ENCODE measurements at regions not wholly inside any gene's neighbourhood (a gene's known extent, or its start where the extent isn't known, plus 50 kb on each side); places are given as distances from the start of the nearest gene placed in this dataset.

DNA sequence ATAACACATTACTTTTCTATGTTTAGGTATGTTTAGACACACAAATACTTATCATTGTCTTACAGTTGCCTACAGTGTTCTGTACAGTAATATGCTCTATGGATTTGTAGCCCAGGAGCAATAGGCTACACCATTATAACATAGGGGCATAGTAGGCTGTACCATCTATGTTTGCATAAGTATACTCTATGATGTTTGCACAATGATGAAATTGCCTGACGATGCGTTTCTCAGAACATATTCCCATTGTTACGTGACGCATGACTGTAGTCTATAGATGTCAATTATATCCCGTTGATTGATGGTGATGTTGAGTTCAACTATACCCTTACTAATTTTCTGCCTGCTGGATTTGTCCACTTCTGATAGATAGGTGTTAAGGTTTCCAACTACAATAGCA is 139.4 kb upstream of the PFN2 start:
- TF ChIP-seq, protein P1, sequence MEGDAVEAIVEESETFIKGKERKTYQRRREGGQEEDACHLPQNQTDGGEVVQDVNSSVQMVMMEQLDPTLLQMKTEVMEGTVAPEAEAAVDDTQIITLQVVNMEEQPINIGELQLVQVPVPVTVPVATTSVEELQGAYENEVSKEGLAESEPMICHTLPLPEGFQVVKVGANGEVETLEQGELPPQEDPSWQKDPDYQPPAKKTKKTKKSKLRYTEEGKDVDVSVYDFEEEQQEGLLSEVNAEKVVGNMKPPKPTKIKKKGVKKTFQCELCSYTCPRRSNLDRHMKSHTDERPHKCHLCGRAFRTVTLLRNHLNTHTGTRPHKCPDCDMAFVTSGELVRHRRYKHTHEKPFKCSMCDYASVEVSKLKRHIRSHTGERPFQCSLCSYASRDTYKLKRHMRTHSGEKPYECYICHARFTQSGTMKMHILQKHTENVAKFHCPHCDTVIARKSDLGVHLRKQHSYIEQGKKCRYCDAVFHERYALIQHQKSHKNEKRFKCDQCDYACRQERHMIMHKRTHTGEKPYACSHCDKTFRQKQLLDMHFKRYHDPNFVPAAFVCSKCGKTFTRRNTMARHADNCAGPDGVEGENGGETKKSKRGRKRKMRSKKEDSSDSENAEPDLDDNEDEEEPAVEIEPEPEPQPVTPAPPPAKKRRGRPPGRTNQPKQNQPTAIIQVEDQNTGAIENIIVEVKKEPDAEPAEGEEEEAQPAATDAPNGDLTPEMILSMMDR (conservative IDR thresholded peaks at IDR 0.05; ENCODE audit: low read depth, low read length), result no peak
- DNase-seq (ENCODE audit: low read depth), result no peak
- no peak overlapping the region for H3K4me3 ChIP-seq (ENCODE audit: low read length)

DNA sequence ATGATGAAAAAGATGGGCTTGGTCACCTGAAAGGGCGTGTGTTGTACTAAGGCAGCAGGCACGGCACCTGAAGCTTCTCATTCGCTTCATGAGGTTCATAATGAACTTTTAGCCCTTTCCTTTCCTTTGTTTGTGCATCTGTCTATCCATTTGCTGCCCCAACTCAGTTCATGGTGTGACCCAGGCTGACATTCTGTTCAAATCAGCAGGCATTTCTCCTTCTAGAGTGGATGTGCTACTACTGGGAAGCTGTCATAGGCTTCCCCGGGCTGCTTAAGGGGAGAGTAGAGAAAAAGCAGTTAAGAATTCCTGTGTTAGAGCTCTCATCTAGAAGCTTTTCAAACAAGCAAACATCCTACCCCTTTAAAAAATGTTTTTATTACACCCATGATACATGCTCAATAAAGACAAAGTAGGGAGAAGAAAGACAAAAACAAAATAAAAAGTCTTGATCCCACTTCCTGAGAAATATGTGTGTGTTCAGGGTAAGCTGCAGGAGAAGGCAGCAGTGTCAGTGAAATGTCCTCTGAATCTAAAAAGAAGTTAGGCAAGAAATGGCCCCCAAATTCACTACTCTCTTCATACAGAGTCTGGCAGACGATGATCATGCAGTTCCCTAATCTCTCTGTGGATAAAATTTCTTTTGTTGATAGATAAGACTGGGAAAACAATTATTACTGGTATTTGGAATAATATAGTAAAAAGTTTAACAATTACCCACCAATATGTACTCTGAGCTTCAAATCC is 136.9 kb upstream of the PFN2 start:
- TF ChIP-seq, protein P1 (conservative IDR thresholded peaks at IDR 0.05; ENCODE audit: low read depth, low read length), result no peak
- DNase-seq (ENCODE audit: low read depth), result no peak
- H3K4me3 ChIP-seq (ENCODE audit: low read length), result no peak overlapping the region

DNA sequence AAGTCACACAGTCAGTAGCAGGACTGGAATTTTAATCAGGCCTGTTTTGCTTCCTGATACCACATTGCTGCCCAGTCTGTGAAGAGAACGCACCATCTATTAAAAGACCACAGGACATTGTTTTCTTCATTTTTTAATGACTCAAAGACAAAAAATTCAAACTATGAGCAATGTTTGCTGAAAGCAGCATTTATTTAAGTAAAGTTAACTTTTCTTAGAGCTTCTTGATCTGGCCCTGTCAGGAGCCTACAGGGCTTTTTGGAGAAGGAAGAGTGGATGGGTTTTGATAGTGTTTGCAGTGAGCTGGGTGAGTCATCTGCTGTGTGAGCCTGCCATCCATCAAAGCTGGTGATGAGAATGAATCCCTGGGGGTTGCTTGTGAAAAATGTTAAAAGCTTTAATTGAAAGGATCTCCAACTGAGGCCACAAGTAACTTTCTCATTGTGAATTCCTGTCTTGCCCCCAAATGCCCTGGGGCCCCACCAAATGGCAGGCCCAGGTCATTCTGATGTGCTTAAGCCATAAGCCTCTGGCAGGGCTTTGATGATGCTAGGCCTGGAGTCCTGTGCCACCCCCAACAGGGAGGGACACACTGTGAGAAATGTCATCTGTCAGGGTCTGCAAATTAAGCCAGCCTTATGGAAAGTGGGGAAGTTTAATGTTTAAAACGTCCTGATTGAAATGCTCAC is 136.2 kb upstream of the PFN2 start:
- no peak overlapping the region for H3K4me3 ChIP-seq (ENCODE audit: low read length)
- peak; percentile 68 for DNase-seq (ENCODE audit: low read depth)
- TF ChIP-seq, protein P1 (conservative IDR thresholded peaks at IDR 0.05; ENCODE audit: low read depth, low read length), result no peak

DNA sequence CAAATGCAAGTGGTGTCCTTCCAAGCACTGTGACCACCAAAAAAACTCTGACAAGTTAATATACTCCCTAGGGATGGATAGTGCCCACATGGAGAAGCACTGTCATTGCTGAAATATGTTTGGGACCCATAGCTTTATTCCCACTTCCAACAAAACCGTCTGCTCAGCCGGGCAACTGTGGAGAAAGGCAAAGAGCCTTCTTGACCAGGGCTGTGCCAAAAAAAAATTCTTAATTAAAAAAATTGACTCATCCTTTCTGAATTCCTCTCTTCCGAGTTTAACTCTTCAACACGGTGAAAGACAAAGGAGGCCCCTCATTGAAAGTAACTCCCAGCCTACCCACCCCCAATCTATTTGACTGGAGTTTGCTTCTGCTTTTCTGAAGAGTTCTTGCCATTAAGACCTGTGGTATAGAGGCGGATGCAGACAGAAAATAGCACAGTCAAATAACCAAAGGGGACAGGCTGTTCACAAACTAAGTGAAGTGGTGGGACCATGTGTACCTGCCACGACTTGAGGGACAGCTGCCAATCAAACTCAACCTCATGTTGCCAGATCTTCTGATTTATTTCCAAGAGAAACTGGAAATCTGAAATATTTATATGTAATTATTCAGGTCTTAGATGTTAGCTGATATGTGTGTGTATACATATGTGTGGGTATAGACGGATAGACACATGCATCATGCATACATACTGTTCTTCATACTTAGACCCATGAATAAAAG is 135.4 kb upstream of the PFN2 start:
- H3K4me3 ChIP-seq (ENCODE audit: low read length), result no peak overlapping the region
- DNase-seq (ENCODE audit: low read depth), result no peak
- TF ChIP-seq, protein P1 (conservative IDR thresholded peaks at IDR 0.05; ENCODE audit: low read depth, low read length), result no peak

DNA sequence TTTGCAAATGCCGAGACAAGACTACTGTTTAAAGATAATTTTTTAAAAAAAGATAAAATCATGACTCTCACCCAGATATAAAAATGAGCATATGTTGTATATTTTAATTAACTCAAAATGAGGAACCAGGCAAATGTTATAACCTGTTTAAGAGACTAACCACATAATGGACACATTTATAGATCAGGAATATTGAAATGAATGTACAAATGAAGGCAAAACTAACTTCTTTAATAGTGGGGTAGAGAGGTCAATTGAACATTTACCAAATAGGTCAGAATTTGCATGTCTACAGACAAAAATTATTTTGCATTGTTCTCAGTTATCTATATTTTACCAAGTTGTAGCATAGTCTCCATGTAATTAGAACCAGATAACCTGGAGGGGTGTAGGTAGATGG is 134.3 kb upstream of the PFN2 start:
- no peak overlapping the region for H3K4me3 ChIP-seq (ENCODE audit: low read length)
- TF ChIP-seq, protein P1 (conservative IDR thresholded peaks at IDR 0.05; ENCODE audit: low read depth, low read length), result no peak
- DNase-seq (ENCODE audit: low read depth), result no peak

DNA sequence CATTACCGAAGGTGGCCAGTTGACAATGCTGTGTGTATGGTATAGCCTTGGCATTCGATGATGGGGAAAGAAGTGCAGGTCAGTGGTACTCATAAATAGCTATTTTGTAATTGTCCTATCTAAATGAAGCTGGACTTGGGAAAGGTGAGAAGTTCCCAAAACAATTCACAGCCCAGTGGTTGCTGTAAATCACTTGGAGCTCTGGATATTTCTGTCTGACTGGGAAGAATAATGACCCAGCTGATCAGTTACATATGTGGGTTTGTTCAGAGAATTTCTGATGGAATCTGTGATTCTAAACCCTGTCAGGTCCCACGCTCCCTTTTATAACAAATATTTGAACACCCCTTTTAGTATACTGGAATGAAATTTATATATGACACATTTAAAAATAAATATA is 133.9 kb upstream of the PFN2 start:
- TF ChIP-seq, protein P1 (conservative IDR thresholded peaks at IDR 0.05; ENCODE audit: low read depth, low read length), result no peak
- no peak overlapping the region for H3K4me3 ChIP-seq (ENCODE audit: low read length)
- DNase-seq (ENCODE audit: low read depth), result no peak
